HG03097 (cell line): ENCODE measurements at regions not wholly inside any gene's neighbourhood (a gene's known extent, or its start where the extent isn't known, plus 50 kb on each side); places are given as distances from the start of the nearest gene placed in this dataset.

Source experiments
- ATAC-seq: cut with Tn5 transposase; IDR thresholded peaks from one replicate; pipeline ENCODE4 v1.9.1; 2021; ENCODE audit not compliant: unreplicated experiment, low FRiP score

DNA sequence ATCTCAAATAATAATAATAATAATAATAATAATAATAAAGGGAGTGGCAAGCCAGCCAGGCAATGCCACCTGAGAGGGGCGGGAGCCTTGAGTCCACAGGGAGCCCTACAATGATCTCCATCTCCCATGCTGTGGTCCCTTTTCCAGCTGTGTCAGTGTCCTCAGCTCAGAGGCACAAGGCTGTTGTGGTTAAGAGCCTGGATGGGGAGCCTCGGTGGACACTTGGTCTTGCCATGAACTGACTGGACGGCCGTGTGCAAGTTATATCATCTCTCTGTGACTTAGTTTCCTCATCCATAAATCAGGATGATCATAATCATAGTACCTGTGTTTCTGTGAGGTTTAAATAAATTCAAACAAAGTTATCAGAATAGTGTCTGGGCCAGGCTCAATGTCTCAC lies 127.8 kb upstream of the TIAM1 start:
- no peak for ATAC-seq

DNA sequence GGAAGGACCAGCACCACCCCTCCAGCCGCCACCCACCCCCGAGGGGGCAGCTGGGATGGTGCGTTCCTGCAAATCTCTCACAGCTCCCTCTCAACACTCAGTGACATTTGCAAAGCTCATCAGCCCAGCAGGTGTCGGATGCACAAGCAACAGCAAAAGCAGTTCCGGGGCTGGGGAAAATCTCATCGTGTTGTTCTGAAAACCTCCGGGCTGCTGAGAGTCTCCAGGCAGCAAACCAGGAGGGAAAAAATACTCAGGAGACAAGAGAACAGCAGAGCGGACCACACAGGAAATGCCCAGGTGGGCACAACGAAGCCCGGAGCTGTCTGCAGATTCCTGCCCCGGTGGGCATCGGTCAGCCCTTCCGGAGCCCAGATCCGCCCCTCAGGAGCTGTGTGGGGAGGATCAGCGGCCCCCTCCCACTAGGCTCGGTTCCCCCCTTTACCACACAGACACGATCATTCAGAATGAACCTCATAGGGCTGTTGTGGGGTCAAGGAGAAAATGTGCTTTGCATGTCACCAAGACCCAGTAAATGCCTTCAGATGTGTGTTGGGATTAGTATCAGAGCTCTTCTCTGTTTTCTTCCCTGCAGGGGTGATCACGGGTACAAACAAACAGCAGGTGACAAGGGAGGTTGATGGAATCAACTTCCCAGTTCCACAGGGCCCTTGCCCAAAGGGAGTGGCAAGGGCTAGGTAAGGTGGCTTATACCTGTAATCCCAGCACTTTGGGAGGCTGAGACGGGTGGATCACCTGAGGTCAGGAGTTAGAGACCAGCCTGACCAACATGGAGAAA lies 127.0 kb upstream of the TIAM1 start:
- ATAC-seq: no peak

DNA sequence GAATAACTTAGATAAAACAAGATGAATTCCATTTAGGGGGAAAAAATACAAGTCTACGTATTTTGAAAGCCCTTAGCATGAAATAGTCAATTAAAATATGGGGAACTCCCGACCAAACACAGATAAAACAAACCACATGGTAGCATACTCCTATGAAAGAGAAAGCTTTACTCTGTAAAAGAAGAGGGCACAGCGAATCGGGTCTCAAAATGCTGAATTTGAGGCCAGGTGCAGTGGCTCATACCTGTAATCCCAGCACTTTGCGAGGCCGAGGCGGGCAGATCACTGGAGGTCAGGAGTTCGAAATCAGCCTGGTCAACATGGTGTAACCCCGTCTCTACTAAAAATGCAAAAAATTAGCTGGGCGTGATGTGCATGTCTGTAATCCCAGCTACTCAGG lies 116.9 kb upstream of the TIAM1 start:
- ATAC-seq: no peak

DNA sequence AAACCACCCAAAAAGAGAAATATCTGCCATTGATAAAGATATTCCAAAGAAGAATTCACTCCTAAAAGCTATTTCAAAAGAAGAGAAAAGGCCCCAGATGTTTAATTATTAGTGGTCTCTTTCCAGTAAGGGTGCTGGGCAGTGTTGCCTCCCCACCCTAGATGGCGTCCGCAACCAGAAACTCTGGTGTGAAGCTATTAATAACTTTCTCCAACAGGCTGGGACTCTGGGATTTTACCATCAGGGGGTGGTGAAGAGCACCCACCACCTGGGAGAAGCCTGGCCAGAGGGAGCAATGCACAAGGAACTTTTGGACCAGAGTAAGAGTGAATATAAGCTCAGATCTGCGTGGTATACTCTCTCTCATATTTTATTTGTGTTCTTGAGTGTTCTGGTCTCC lies 115.4 kb upstream of the TIAM1 start:
- ATAC-seq: no peak

DNA sequence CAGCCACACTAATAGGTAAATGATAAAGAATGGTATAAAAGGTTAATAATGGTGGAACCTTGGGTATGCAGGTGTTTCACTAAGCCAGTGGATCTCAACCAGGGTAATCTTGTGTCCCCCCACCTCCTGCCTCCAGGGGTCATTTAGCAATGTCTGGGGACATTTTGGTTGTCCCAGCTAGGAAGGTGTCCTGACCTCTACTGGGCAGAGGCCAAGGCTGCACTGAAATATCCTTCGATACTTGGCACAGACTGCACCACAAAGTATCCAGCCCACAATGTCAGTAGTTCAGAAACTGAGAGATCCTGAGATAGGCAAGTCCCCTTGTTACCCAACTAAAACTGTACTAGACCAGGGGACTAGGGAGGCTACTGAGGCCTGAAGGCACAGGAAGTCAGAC lies 113.6 kb upstream of the TIAM1 start:
- no peak for ATAC-seq

DNA sequence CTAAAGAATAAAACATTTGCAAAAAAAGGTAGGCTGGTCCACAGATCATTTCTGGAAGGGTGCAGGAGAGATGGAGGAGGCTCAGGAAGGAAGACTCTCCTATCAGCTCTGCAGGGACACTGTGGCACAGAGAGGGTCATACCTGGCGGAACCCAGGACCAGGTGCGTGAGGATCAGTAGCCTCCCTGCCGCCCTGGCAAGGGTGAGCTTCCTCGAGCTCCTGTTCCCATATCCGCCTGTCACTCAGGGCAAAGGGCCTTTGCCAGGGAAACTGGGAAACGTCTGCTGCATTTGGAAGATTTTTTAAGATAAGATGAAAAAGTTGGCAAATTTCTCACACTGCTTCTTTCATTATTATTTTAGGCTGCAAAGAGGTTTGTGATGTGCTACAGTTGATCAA lies 112.1 kb upstream of the TIAM1 start:
- ATAC-seq: no peak

DNA sequence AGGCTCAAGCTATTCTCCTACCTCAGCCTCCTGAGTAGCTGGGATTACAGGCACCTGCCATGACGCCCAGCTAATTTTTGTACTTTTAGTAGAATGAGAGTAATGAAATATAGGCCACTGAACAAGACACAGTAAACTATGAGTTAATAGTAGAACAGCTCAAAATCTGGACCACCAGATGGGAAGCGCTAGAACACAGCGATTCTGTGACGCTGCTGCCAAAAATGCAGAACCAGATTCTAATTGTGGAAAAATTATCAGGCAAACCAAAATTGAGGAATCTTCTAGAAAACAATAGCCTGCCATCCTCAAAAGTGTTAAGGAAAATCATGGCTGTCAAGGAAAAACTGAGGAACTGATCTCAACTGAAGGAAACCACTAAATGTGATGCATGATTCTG lies 111.4 kb upstream of the TIAM1 start:
- no peak for ATAC-seq

DNA sequence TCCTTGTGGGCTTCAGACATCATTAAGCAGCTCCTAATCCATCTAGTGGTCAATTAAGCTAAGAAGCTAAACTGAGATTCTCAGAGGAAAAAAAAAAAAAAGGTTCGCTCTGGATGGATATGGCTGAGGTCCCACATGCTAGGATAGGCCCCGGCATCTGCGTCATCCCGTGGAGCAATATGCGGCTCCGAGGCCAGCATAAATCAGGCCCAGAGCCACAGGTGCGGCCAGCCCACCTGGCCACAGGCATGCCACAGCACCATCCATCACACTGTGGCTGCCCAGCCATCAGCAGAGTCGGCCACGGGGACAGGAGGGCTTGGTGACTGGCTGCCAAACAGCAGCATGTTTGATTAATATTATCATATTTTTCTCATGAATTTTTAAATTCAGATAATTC lies 106.9 kb upstream of the TIAM1 start:
- no peak for ATAC-seq

DNA sequence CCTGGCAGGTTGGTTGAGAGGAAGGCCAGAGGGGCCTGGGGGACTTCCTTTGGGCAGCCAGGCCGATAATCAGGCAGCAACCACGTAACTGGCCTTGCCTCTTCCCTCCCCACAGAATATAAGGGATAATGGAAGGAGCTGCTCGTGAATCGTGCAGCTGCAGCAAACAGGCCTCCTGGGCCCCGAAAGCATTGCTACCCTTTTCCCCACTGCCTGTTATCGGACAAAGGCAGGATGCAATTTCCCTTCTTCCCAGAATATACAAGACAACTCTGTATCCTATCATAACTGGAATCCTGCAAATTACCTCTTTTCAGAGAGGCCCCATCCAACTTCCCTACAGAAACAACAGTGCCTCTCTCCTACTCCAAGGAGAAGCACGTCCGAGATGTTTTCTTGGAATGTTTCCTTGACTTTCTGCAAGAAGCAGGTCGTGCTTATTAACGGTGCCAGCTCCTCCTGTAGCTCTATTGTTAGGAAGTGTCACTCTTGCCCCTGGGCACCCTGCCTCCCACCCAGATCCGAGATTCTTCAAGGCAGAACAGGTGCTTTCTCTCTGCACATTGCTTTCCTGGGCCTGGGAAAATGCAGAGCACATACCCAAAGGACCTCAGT lies 106.0 kb upstream of the TIAM1 start:
- no peak for ATAC-seq

DNA sequence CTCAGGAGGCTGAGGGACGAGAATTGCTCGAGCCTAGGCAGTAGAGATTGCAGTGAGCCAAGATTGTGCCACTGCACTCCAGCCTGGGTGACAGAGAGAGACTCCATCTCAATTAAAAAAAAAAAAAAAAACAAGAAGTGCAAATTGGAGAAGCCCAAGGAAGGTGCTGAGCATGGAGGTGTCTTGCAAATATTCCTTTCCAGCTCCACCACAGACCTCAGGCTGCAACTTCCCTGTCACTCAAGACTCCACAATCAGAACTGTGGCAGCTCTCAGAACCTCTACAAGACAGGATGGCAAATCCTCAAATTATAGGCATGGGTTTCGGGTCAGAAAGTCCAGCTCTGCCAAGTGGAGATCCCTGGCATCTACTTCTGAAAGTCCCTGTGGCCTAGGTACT lies 104.4 kb upstream of the TIAM1 start:
- no peak for ATAC-seq

DNA sequence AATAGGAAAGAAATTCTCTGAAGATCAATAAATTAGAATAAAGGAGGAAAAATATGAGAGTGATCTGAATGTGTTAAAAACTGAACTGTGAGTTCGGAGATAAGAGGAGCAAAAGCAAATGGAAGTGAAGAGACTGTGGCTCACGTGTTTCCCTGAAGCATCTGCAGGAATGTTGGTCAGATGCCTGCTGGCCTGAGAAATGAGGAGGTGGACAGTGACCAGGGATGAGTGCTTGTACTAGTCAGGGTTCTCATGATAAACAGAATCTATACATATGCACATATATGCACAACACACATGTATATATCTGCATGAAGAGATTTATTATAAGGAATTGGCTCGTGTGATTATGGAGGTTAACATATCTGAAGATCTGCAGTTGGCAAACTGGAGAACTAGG lies 103.4 kb upstream of the TIAM1 start:
- ATAC-seq: no peak

DNA sequence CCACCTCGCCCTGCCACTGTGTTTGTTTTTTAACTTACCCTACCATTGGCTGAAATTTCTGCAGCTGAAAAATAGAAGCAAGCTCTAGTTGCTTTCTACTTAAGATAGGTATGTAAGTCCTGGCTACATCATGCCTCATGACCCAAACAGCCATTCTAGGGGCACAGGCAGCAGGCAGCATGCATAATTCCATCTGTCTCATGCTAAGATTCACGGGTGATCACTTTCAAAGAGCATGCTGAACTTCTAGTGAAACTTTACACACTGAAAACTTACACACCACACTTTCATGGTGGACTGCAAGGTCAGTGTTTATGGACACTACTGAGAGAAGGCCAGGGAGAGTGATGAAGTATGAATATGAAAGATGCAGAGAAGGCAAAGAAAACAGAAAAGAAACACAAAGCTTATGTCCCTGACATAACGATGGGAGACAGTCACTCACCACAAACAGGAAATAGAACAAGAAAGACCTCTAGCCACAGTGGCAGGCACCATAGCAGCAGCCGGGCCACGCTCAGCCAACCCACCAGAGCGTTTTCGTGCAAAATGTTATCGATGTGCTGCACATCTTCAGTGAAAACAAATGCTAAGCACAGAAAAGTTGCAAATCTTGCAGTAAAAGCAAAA lies 102.3 kb upstream of the TIAM1 start:
- peak; percentile 73 for ATAC-seq

DNA sequence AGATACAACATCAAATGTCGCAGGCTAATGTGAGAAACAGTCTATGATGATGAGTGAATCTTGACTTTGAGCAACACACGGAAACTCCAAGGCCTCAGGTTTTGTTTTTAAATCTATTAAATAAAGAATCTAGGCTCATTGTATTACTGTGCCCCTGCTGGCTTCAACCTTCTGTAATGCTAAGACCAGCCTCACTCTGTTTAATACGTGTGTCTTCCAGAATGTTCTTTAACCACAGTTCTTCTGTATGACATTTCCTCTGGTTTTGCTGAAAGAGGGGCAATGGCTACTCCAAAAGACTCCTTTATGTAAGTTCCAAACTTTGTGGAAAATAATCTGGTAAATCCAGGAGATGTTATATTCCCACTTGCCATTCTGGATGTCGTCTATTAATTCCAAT lies 101.1 kb upstream of the TIAM1 start:
- ATAC-seq: no peak

DNA sequence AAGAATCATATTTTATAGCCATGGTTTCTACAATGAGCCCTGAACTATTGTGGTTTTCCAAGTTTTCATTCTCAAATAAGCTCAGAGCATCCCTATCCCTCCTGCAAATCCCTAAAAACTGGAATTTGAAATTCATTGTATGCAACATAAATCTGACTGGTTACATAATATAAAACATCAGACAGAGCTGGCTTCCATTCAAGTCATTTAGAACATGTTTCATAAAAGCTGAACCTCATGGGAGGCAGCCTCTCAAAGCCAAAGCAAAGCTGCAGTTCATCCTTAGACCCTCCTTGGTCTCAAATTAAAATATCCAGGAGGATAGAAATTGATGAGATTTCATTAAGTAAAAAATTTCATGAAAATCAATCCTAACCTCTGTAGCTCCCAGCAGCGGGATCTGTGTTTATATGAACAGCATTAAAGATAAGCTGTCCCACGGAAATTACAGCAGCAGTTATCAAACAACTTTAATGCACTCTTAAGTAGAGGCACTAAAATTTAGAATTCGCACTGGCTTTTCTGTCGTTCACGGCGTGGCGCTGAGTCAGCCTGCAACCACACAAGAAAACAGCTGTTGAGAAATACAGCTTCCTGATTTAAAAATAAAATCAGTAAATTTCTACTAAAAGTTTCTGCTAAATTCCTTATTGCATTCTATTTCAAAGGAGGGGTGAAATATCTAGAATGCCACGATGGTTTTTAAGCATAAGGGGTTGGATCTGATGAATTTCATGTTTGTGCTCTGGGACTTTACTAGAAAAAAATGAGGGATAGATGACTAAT lies 99.9 kb upstream of the TIAM1 start:
- no peak for ATAC-seq

DNA sequence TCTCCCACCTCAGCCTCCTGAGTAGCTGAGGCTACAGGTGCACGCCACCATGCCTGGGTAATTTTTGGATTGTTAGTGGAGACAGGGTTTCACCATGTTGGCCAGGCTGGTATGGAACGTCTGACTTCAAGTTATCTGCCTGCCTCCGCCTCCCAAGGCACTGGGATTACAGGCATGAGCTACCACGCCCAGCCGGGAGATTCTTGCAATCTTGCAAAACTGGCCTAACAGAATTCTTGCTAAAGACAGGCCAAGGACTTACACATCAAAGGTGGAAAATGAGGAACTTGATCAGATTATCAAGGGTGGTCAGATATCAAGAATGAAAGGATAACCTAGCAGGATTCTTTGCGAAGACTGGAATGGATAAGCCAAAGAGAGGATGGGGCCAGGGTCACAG lies 98.3 kb upstream of the TIAM1 start:
- ATAC-seq: no peak

DNA sequence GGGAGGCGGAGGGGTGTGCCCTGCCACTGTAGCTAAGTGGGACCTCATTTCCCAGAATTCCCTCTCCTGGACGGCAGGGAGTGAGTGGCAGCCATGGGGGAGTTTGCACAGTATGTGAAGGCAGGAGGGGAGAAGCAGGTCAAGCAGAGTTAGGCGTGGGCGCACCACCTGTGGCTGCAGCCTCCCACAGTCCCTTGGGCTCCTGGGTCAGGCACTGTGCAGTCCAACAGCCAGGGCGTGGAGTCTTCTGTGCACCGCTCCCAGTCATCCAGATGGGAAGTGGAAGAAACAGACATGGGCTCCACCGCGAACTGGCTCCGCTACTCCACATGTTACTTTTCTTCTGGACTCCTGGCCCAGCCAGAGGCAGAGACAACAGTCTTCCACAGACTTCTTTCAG lies 85.4 kb upstream of the TIAM1 start:
- no peak for ATAC-seq

DNA sequence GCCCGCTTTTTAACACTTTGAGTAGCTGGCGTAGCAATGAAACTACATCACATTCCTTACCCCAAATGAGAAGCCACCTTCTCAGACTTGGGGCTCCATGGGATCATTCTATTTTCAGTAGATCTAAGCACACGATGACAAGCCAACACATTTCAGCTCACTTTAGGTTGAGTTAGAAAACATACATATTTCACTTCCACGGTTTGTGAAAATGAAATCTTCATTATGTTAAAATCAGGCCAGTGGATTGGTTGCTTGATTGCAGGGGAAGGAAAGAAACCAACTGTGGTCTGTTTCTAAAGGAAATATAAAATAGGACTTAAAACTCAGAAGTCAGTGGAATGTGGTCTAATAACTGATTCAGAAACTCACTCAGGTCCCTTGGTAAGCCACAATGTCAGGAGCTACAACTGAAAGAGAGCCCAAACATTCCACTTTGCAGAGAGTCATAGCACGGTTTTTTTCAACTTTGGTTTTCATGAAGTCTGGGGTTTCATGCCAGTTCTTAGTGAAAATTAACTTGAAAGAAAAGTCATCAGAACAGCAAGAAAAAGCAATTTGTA lies 82.3 kb upstream of the TIAM1 start:
- no peak for ATAC-seq

DNA sequence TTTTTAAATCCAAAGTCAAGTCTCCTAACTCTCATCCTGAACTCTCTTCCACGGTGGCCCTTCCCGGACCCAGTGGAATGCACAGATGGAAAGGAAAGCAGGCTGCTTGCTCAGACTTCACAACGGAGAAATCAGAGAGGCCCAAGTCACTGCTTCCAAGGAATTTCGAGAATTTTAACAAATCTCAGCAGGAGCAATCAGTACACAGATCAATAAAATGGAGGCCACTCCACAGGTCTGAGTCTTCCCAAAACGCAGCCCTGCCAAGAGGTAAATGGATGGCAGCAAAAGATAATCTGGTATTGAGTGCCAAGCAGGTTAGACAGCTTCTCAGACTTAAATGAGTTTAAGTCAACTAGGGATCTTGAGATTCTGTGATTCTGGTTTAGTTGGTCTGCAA lies 81.1 kb upstream of the TIAM1 start:
- ATAC-seq: no peak

DNA sequence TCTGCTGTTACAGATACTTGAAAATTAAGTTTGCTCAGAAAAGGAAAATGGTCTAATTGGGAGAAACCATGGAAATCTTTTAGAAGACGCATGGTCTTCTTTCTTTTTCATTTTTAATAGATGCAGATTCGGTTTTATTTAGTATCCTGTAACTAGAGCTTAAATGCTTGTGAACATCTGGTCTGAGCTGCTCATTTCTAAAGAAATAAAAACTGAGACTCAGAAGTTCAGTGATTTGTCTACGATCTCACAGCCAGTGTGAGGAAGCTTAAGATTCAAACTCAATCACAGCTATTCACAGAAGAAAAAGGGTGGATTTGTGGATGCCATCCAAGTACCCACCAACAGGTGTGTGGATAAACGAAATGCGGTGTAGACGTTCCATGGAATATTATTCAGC lies 80.0 kb upstream of the TIAM1 start:
- ATAC-seq: no peak

DNA sequence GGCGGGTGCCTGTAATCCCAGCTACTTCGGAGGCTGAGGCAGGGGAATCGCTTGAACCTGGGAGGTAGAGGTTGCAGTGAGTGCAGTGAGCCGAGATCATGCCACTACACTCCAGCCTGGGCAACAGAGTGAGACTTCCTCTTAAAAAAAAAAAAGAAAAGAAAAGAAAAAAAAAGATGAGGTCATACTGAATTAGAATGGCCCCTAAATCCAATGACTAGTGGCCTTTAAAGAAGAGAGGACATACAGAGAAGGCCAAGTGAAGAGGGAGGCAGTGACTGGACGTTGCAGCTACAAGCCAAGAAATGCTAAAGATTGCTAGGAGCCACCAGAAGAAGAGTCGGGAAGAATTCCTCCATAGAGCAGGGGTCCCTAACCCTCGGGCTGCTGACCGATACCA lies 76.9 kb upstream of the TIAM1 start:
- no peak for ATAC-seq

DNA sequence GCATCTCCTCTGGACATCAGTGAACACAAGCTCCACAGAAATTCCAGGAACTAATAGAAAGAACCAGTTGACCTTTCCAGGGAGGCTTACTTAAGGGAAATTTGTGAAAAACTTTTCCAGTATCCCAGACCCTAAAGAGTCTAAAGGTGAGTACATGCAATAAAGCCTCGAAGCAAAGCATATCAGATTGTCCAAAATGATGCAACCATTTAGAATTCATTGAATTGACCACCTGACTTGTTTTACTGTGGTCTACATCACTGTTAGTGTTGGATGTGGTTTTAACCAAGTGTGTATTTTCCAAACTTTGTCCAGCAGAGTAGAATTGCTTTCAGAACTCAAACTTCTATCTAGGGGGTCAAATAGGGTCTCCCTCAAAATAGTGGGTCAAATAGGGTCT lies 76.3 kb upstream of the TIAM1 start:
- no peak for ATAC-seq
